ENCODE measurements at regions not wholly inside any gene's neighbourhood (a gene's known extent, or its start where the extent isn't known, plus 50 kb on each side); places are given as distances from the start of the nearest gene placed in this dataset.
"Not testable (repeated sequence)": the region's sequence is repeated elsewhere in the genome, so short reads cannot be mapped to it uniquely, and the experiment has no call there.

- Histone ChIP-seq H3K4me3 (no peak overlapping the region), H3K4me1 (no peaks in the 10 kb centered on the region), H3K9me3 (no peaks in the 10 kb centered on the region), H3K36me3 (no peaks in the 10 kb centered on the region), H3K27ac (no peak overlapping the region), H3K27me3 (no peaks in the 10 kb centered on the region)
- in situ Hi-C loops (cut with MboI; ENCODE audit: low pct_ligation_motif_present in 1 of 4, low pct_unique_long_range_greater_than_20kb in 1 of 4, low sequenced_read_pairs in 3 of 4) (no loop called here), intact Hi-C loops (cut with DNase I; ENCODE audit: low total_unique reads) (no loop called here)
- DNase-seq = no peak
- WGBS, 2 donors (ENCODE audit: low coverage in 1 of 2) = 60 to 73% methylated on average over 3 of the region's 3 CpGs
- no peak for TF ChIP-seq POLR2A (IDR thresholded peaks at IDR 0.05)
- no peak for TF ChIP-seq CTCF (IDR thresholded peaks at IDR 0.05)
- no peak for TF ChIP-seq POLR2AphosphoS5 (IDR thresholded peaks at IDR 0.05)
Observed at GRCh38 chr3:160098926-160099626, 110.4 kb downstream of the IL12A start.

GRCh38 chr3:160099834-160100233 lies 111.2 kb downstream of the IL12A start:
- intact Hi-C loops (cut with DNase I; ENCODE audit: low total_unique reads) = no loop called here
- Histone ChIP-seq H3K4me1 (no peaks in the 10 kb centered on the region), H3K4me3 (no peak overlapping the region), H3K27me3 (no peaks in the 10 kb centered on the region), H3K9me3 (no peaks in the 10 kb centered on the region), H3K36me3 (no peaks in the 10 kb centered on the region), H3K27ac (no peak overlapping the region)
- no peak for TF ChIP-seq POLR2A (IDR thresholded peaks at IDR 0.05)
- WGBS, 2 donors (ENCODE audit: low coverage in 1 of 2) = 57 to 80% methylated on average over 3 to 5 of the region's 5 CpGs
- in situ Hi-C loops (cut with MboI; ENCODE audit: low pct_ligation_motif_present in 1 of 4, low pct_unique_long_range_greater_than_20kb in 1 of 4, low sequenced_read_pairs in 3 of 4) = no loop called here
- DNase-seq = no peak

- no peak overlapping the region for H3K27ac ChIP-seq
- H3K27me3 ChIP-seq = no peaks in the 10 kb centered on the region
- H3K9me3 ChIP-seq = no peaks in the 10 kb centered on the region
- no peak for TF ChIP-seq POLR2A (IDR thresholded peaks at IDR 0.05)
- TF ChIP-seq CTCF (IDR thresholded peaks at IDR 0.05) = no peak
- TF ChIP-seq EP300 (IDR thresholded peaks at IDR 0.05; ENCODE audit: low read depth) = no peak
- TF ChIP-seq POLR2AphosphoS5 (IDR thresholded peaks at IDR 0.05) = no peak
- H3K36me3 ChIP-seq = no peaks in the 10 kb centered on the region
- intact Hi-C loops (cut with DNase I; ENCODE audit: low total_unique reads) (no loop called here), in situ Hi-C loops (cut with MboI; ENCODE audit: low pct_ligation_motif_present in 1 of 4, low pct_unique_long_range_greater_than_20kb in 1 of 4, low sequenced_read_pairs in 3 of 4) (no loop called here)
- DNase-seq = no peak
- no peaks in the 10 kb centered on the region for H3K4me1 ChIP-seq
- no peak overlapping the region for H3K4me3 ChIP-seq
- WGBS, 2 donors (ENCODE audit: low coverage in 1 of 2) = 80 to 97% methylated on average over 4 to 40 of the region's 40 CpGs
Observed at GRCh38 chr3:160100610-160101009, 112.0 kb downstream of the IL12A start.

GRCh38 chr3:160102001-160102400 lies 113.4 kb downstream of the IL12A start:
- H3K9me3 ChIP-seq; intact Hi-C loops (cut with DNase I; ENCODE audit: low total_unique reads); H3K36me3 ChIP-seq; in situ Hi-C loops (cut with MboI; ENCODE audit: low pct_ligation_motif_present in 1 of 4, low pct_unique_long_range_greater_than_20kb in 1 of 4, low sequenced_read_pairs in 3 of 4); H3K4me3 ChIP-seq; H3K27ac ChIP-seq; DNase-seq; H3K4me1 ChIP-seq; H3K27me3 ChIP-seq: not testable (repeated sequence)
- WGBS, 2 donors (ENCODE audit: low coverage in 1 of 2) = 69 to 83% methylated on average over 4 to 7 of the region's 7 CpGs

GRCh38 chr3:160103397-160103796 lies 114.8 kb downstream of the IL12A start:
- no peak for TF ChIP-seq POLR2AphosphoS5 (IDR thresholded peaks at IDR 0.05)
- no peak for TF ChIP-seq EP300 (IDR thresholded peaks at IDR 0.05; ENCODE audit: low read depth)
- WGBS, 2 donors (ENCODE audit: low coverage in 1 of 2) = 80 to 100% methylated on average over 1 to 2 of the region's 2 CpGs
- Histone ChIP-seq H3K36me3 (no peaks in the 10 kb centered on the region), H3K27me3 (no peaks in the 10 kb centered on the region), H3K4me1 (peaks cover 0 to 17% (median 6%) of the 10 kb centered on the region in 4 donors), H3K27ac (no peak overlapping the region), H3K9me3 (no peaks in the 10 kb centered on the region), H3K4me3 (no peak overlapping the region)
- in situ Hi-C loops (cut with MboI; ENCODE audit: low pct_ligation_motif_present in 1 of 4, low pct_unique_long_range_greater_than_20kb in 1 of 4, low sequenced_read_pairs in 3 of 4) = no loop called here
- DNase-seq = no peak
- intact Hi-C loops (cut with DNase I; ENCODE audit: low total_unique reads) = no loop called here

Measured in transverse colon (tissue), 4 donors.